CD4-positive, alpha-beta T cell treated with Interleukin-1 beta for 1 hour (primary cell): ENCODE measurements at regions not wholly inside any gene's neighbourhood (a gene's known extent, or its start where the extent isn't known, plus 50 kb on each side); places are given as distances from the start of the nearest gene placed in this dataset.
"Not testable (repeated sequence)": the region's sequence is repeated elsewhere in the genome, so short reads cannot be mapped to it uniquely, and the experiment has no call there.

Experiments used
- DNase-seq, 2 donors: peaks; one replicate each; pipeline ENCODE4 v3.0.0-alpha.2; 2020 to 2022

- no peak for DNase-seq
Measured at GRCh38 chr13:83825676-83826075, 56.6 kb downstream of the SLITRK1 start.

DNA sequence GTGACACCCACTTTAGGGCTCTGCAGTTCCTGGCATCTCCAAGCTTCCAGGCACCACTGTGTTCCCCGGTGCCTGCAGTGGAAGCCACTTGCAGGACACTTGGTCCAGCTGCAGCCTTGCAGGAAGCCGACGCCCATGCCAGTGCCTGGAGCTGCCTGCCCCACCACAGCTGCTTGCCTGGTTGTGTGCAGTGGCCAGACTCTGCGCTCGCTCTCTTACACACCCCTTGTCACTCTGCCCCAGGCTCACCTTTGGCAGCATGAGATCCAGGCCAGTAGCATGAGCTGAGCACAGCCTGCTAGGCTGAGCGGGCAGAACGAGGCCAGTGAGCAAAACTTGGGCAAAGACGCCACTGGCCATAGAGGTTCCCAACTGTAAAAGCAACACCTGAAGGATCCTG lies 57.7 kb downstream of the SLITRK1 start:
- no peak for DNase-seq

DNA sequence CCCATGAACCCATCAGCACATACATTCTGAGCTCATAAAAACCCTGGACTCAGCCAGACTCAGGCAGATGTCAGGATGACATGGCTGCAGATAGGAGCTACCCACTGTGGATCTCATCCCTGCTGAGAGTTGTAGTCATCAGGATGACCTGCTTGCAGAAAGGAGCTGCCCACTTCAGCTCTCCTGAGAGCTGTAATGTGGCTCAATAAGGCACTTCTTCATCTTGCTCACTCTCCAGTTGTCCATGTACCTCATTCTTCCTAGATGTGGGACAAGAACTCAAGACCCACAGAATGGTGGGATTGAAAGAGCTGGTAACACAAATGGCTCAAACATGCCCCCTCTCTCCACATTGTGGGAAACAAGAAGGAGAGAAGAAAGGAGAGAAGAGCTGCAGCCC lies 58.2 kb downstream of the SLITRK1 start:
- DNase-seq: no peak

DNA sequence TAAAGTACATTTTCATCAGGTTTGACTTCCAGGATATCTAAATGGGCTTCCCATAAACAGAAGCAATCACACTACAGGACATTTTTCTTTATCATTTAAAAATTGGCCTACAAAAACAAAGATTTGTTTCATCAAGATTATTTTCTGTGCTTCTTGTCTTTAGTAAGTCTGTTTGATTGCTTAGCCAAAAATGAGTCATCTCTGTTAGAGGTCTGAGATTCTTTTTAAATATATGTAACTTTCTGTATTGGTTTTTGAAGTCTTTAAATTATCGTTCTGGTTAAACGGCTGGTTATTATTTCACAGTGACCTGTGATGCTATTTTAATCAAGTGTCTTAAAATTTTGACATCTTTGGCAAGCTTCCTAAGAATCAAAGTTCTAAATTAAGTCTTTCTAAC lies 62.7 kb downstream of the SLITRK1 start:
- no peak for DNase-seq

DNA sequence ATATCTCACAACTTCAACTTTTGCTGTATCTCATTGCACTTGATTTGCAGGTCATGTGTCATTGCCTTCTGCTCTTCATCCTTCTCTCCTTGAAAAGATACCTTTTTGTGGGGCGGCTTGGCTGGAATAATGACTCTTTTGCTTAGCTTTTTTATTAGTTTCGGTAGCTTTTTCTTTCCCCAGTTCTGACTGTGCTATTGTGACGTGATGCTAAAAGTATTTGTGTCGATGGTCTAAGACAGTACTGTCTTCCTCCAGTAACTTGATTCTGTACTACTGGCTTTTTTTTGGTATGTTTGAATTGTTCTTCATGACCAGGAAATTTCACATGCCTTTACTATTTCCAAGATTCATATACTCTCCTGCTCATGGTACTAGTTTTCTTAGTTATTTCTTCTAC lies 63.1 kb downstream of the SLITRK1 start:
- no peak for DNase-seq

GRCh38 chr13:83816081-83816480 lies 66.2 kb downstream of the SLITRK1 start:
- DNase-seq: no peak

DNA sequence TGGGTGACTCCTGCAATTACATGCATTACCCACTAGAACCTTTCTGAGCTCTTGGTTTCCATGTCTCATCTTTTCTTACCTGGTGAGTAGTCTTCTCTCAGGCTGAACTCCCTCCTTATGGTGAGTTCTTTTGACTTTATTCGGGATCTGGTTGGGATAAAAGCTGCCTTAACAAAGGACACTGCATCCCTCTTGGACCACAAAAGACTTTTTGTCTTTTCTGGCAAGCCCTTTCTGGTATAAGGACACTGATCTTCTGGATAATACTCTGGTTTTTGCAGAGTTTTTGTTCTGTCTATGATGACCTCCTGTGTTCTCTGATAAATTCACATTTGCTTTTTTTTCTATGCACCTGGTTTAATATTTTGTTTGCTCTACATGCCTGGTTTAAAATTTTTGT lies 66.7 kb downstream of the SLITRK1 start:
- no peak for DNase-seq

DNA sequence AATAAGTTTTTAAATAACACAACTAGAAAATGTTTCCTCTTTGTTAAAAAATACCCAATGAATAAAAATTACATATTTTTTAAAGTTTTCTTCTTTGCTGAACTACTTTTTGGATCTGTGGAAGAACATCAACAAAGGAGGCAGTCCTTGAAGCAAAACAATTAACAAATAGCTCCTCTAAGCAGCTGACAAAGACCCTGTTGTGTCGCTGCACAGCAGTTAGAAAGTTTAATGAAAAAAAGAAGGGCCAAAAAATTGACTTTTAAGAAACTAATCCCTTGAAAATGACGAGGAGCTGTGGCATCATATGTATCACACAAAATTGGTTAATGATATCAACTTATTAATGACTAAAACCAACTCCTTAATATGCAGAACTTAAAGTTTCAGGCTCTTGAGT lies 72.1 kb downstream of the SLITRK1 start:
- no peak for DNase-seq

DNA sequence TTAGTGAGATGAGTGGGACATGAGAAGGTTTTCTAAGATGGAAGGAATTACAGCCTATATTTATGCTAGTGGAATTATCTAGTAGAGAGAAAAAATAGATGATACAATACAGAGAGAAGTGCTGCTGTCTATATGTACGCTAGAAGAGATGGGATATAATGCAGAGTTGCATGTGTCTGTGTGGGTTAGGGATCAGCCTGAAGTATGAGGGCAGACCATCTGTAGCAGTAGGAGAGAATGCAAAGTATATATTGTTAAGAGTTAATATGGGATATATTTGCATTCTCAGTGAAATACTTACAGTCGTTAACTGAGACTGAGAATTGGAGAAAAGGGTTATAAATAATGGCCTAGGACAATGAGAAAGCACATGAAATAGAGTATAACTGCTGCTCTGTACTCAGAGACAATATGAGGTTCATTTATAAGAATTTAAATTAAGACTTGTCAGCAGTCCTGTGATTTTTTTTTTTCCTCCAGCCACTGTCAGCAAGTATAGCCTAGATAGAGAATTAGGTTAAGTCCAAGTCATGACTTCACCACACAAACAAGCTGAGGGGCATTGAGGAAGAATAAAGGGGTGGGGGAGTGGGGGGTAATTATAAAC lies 77.8 kb downstream of the SLITRK1 start:
- DNase-seq: no peak

DNA sequence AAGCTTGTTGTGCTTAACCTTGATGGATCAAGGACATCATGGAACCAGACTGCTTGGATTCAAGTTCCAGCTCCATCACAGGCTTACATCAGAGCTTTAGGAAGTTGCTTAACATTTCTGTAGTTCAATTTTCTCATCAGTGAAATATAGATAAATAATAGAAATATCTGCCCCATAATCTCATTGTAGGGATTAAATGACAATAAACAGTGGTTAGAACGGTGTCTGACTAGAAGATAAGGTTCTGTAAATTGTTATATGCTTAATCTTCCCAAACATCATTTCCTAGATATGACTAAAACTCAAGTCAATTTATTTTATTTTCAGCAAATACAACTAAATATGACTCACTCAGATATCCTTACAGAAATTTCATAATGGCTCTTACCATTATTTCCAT lies 83.5 kb downstream of the SLITRK1 start:
- no peak for DNase-seq

- no peak for DNase-seq
Measured at GRCh38 chr13:83796364-83796763, 85.9 kb downstream of the SLITRK1 start.

DNA sequence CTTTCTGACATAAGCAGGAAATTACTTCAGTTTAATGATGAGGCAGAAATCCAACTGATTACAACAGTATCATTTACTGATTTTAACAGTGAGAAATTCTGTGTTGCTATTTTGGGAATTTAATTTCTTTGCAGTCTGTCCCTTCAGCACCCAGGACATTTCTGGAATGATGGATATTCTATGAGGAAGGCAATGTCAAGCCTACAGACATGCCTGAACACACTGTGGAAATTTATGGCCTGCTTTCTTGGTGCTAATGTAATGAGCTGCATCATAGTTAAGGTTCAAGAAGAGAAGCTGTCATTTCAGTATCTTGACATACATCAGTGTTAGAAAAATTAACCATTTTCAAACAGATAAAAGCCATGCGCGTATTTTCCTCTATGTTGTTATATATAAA lies 87.7 kb downstream of the SLITRK1 start:
- DNase-seq: no peak

DNA sequence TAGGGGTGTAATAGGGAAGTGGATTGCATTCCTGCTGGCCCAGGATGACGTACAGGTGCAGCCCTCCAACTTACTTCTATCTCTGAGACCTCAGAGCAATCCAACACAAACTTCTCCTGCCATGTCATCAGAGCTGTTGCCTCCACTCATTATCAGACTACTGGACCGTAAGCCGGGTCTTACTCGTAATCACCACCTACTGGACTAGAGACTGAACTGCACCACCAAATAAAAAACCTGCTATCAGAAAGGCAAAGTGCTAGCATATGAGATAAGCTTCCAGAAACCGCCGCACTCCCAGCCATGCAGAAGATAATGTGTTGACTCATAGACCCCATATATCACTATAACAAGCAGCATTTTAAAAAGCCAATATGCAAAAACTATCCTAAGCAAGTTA lies 102.0 kb downstream of the SLITRK1 start:
- no peak for DNase-seq

GRCh38 chr13:83773961-83774360 lies 108.3 kb downstream of the SLITRK1 start:
- DNase-seq: no peak

DNA sequence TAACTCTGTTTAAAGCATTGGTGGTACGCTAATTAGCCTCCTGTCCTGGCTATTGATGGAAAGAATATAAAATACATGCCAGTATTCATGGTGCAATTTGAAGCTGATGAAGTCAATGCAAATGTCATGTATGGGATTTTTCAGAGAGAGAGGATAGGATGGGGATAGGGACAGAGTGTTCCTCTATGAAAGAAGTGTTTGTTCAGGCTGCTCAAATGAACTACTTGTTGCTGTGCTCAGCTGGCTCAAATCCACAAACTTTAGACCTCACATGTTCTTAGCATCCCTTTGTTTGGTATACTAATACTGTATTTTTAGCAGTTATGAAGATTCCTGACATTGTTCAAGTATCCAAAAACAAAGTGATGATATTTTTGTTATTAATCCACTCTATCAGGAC lies 116.5 kb downstream of the SLITRK1 start:
- no peak for DNase-seq

DNA sequence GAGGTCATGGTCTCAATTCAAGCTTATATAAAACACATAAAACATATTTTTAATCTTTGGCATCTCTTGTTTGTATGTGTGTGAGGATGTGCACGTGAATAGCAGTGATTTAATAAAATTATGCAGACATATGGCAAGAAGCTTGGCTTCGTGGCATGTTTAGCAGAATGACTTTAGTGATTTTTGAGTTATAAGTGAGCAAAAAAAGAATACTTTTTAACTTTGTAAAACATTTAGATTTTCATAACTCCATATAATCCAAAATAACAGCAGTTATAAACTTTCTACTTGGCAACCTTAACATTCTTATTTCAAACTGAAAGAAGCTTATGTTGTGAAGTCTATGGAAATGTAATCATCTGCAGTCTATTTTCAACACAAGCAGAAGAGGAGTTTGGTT lies 120.6 kb downstream of the SLITRK1 start:
- no peak for DNase-seq

- DNase-seq: not testable (repeated sequence)
Measured at GRCh38 chr13:83755210-83755609, 127.1 kb downstream of the SLITRK1 start.

DNA sequence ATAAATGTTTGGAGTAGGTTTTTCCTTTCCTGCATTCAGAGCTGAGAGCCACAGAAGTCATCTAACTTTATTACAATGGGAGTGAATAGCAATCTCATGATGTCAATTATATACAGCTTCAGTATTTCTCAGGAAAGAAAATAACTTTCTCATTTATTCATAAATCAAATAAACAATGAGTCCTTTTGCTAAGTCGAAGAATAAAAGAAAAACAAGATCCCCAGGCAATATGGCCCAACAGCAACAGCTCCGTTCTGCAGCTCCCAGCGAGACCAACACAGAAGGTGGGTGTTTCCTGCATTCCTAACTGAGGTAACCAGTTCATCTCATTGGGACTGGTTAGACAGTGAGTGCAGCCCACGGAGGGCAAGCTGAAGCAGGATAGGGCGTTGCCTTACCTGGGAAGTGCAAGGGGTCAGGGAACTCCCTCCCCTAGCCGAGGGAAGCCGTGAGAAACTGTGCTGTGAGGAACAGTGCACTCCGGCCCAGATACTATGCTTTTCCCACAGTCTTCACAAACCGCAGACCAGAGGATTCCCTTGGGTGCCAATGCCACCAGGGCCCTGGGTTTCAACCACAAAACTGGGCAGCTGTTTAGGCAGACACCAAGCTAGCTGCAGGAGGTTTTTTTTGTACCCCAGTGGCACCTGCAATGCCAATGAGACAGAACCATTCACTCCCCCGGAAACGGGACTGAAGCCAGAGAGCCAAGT lies 128.2 kb downstream of the SLITRK1 start:
- DNase-seq: no peak

DNA sequence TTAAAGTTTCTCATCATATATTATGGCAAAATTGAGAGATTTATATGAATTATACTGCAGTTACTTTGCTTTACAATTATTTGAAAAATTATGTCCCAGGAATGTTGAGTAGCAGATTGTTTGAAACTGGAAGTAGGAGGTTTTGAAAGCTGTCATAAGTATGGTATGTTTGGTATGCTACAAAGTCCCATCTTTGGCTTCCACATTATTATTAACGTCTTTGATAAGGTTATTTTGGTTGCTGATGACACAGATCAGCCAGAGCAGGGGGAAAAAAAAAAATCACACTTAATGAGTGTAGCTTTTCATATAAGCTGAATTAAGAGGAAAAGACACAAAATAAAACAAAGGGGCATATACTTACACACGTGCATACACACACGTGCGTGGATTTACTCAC lies 130.1 kb downstream of the SLITRK1 start:
- DNase-seq: no peak

- DNase-seq: no peak
Measured at GRCh38 chr13:83740622-83741021, 141.7 kb downstream of the SLITRK1 start.

- DNase-seq: no peak
Measured at GRCh38 chr13:83738407-83738806, 143.9 kb downstream of the SLITRK1 start.

GRCh38 chr13:83733293-83733692 lies 149.0 kb downstream of the SLITRK1 start:
- no peak for DNase-seq

GRCh38 chr13:83732755-83733154 lies 149.5 kb downstream of the SLITRK1 start:
- no peak for DNase-seq

- no peak for DNase-seq
Measured at GRCh38 chr13:83731113-83731512, 151.2 kb downstream of the SLITRK1 start.

DNA sequence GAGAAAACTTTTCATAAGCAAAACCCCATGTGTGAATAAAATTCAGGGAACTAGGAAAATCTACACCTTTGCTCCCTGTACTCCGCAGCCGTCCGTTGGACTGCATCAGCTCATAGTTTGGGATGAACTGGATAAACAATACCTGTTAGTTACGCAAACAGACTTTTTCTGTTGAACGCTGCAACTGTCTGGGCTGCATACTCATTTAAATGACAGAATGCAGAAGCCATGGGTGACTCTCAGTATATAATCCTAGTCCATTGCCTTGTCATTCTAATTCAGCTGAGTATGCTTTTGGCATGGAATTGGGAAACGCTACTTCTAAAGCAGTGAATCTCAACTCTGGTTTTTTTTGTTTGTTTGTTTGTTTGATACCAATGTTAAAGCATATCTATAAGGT lies 151.6 kb downstream of the SLITRK1 start:
- no peak for DNase-seq
